ENCODE measurements at regions not wholly inside any gene's neighbourhood (a gene's known extent, or its start where the extent isn't known, plus 50 kb on each side); places are given as distances from the start of the nearest gene placed in this dataset.

- H3K36me3 ChIP-seq: no peaks in the 10 kb centered on the region
These were observed 140.2 kb upstream of the ID2 start for GRCh38 chr2:8541636-8542035.

GRCh38 chr2:8542381-8543059 is 139.3 kb upstream of the ID2 start:
- Histone ChIP-seq H3K4me1 (replicated peaks) (peaks cover 25% of the 10 kb centered on the region), H3K36me3 (no peaks in the 10 kb centered on the region), H3K27ac (no peak overlapping the region), H3K27me3 (replicated peaks) (no peaks in the 10 kb centered on the region), H3K9me3 (replicated peaks) (no peaks in the 10 kb centered on the region), H3K4me3 (no peak overlapping the region)
- no peak for DNase-seq (ENCODE audit: low read depth in 1 of 2, low spot score in 2 of 2)

More at GRCh38 chr2:8541636-8542035, 140.2 kb upstream of the ID2 start:
- H3K9me3 ChIP-seq (replicated peaks): no peaks in the 10 kb centered on the region
- no peak overlapping the region for H3K4me3 ChIP-seq
- H3K27me3 ChIP-seq (replicated peaks): no peaks in the 10 kb centered on the region
- peaks cover 25% of the 10 kb centered on the region for H3K4me1 ChIP-seq (replicated peaks)
- no peak overlapping the region for H3K27ac ChIP-seq
- DNase-seq (ENCODE audit: low read depth in 1 of 2, low spot score in 2 of 2): no peak

GRCh38 chr2:8543060-8543382 is 138.8 kb upstream of the ID2 start:
- no peaks in the 10 kb centered on the region for H3K27me3 ChIP-seq (replicated peaks)
- H3K36me3 ChIP-seq: no peaks in the 10 kb centered on the region
- DNase-seq (ENCODE audit: low read depth in 1 of 2, low spot score in 2 of 2): no peak
- H3K4me1 ChIP-seq (replicated peaks): peaks cover 25% of the 10 kb centered on the region
- H3K9me3 ChIP-seq (replicated peaks): no peaks in the 10 kb centered on the region
- no peak overlapping the region for H3K4me3 ChIP-seq
- H3K27ac ChIP-seq: peak overlapping the region; percentile 53

GRCh38 chr2:8543383-8544170 is 138.3 kb upstream of the ID2 start:
- Histone ChIP-seq H3K27ac (peak overlapping the region; percentile 53), H3K9me3 (replicated peaks) (no peaks in the 10 kb centered on the region), H3K4me3 (no peak overlapping the region), H3K4me1 (replicated peaks) (peaks cover 25% of the 10 kb centered on the region), H3K36me3 (no peaks in the 10 kb centered on the region), H3K27me3 (replicated peaks) (no peaks in the 10 kb centered on the region)
- peak; percentile 79 to 81 for DNase-seq (ENCODE audit: low read depth in 1 of 2, low spot score in 2 of 2)

- H3K4me3 ChIP-seq: no peak overlapping the region
- no peaks in the 10 kb centered on the region for H3K9me3 ChIP-seq (replicated peaks)
- H3K27me3 ChIP-seq (replicated peaks): no peaks in the 10 kb centered on the region
- peaks cover 25% of the 10 kb centered on the region for H3K4me1 ChIP-seq (replicated peaks)
- H3K27ac ChIP-seq: peak overlapping the region; percentile 53
- no peaks in the 10 kb centered on the region for H3K36me3 ChIP-seq
- DNase-seq (ENCODE audit: low read depth in 1 of 2, low spot score in 2 of 2): no peak
These were observed 137.6 kb upstream of the ID2 start for GRCh38 chr2:8544171-8544785.

GRCh38 chr2:8544786-8545694 is 136.8 kb upstream of the ID2 start:
- Histone ChIP-seq H3K27ac (no peak overlapping the region), H3K9me3 (replicated peaks) (no peaks in the 10 kb centered on the region), H3K4me1 (replicated peaks) (peaks cover 25% of the 10 kb centered on the region), H3K36me3 (no peaks in the 10 kb centered on the region), H3K4me3 (no peak overlapping the region), H3K27me3 (replicated peaks) (no peaks in the 10 kb centered on the region)
- peak; percentile 52 to 78 for DNase-seq (ENCODE audit: low read depth in 1 of 2, low spot score in 2 of 2)

- Histone ChIP-seq H3K4me1 (replicated peaks) (peaks cover 25% of the 10 kb centered on the region), H3K9me3 (replicated peaks) (no peaks in the 10 kb centered on the region), H3K4me3 (no peak overlapping the region), H3K27ac (no peak overlapping the region), H3K36me3 (no peaks in the 10 kb centered on the region), H3K27me3 (replicated peaks) (no peaks in the 10 kb centered on the region)
- no peak for DNase-seq (ENCODE audit: low read depth in 1 of 2, low spot score in 2 of 2)
These were observed 135.9 kb upstream of the ID2 start for GRCh38 chr2:8545695-8546611.

GRCh38 chr2:8546612-8547283 is 135.1 kb upstream of the ID2 start:
- Histone ChIP-seq H3K4me3 (no peak overlapping the region), H3K9me3 (replicated peaks) (no peaks in the 10 kb centered on the region), H3K27ac (no peak overlapping the region), H3K27me3 (replicated peaks) (no peaks in the 10 kb centered on the region), H3K36me3 (no peaks in the 10 kb centered on the region), H3K4me1 (replicated peaks) (peaks cover 25% of the 10 kb centered on the region)
- no peak for DNase-seq (ENCODE audit: low read depth in 1 of 2, low spot score in 2 of 2)

GRCh38 chr2:8547284-8548064 is 134.4 kb upstream of the ID2 start:
- peaks cover 25% of the 10 kb centered on the region for H3K4me1 ChIP-seq (replicated peaks)
- no peak for DNase-seq (ENCODE audit: low read depth in 1 of 2, low spot score in 2 of 2)
- H3K27me3 ChIP-seq (replicated peaks): no peaks in the 10 kb centered on the region
- no peak overlapping the region for H3K27ac ChIP-seq
- H3K4me3 ChIP-seq: no peak overlapping the region
- H3K36me3 ChIP-seq: no peaks in the 10 kb centered on the region
- H3K9me3 ChIP-seq (replicated peaks): no peaks in the 10 kb centered on the region

GRCh38 chr2:8548065-8548618 is 133.7 kb upstream of the ID2 start:
- H3K4me3 ChIP-seq: no peak overlapping the region
- no peaks in the 10 kb centered on the region for H3K9me3 ChIP-seq (replicated peaks)
- no peaks in the 10 kb centered on the region for H3K27me3 ChIP-seq (replicated peaks)
- H3K4me1 ChIP-seq (replicated peaks): peaks cover 23% of the 10 kb centered on the region
- no peaks in the 10 kb centered on the region for H3K36me3 ChIP-seq
- no peak for DNase-seq (ENCODE audit: low read depth in 1 of 2, low spot score in 2 of 2)
- no peak overlapping the region for H3K27ac ChIP-seq

GRCh38 chr2:8548619-8549150 is 133.2 kb upstream of the ID2 start:
- H3K27ac ChIP-seq: no peak overlapping the region
- no peaks in the 10 kb centered on the region for H3K9me3 ChIP-seq (replicated peaks)
- peaks cover 18% of the 10 kb centered on the region for H3K4me1 ChIP-seq (replicated peaks)
- no peaks in the 10 kb centered on the region for H3K27me3 ChIP-seq (replicated peaks)
- no peak overlapping the region for H3K4me3 ChIP-seq
- no peaks in the 10 kb centered on the region for H3K36me3 ChIP-seq
- no peak for DNase-seq (ENCODE audit: low read depth in 1 of 2, low spot score in 2 of 2)

Data from SJSA1 (cell line).